Kidney (tissue), 13 donors: ENCODE measurements at regions not wholly inside any gene's neighbourhood (a gene's known extent, or its start where the extent isn't known, plus 50 kb on each side); places are given as distances from the start of the nearest gene placed in this dataset.

Source experiments
- DNase-seq, 5 donors: peaks; one replicate each; pipeline ENCODE4 v3.0.0-alpha.2; 2013 to 2020
- FAIRE-seq: peaks from 2 replicates; lab custom pipeline; 2012; peaks lifted over from hg19 to GRCh38; lab: Jason Lieb, UNC
- H3K27ac ChIP-seq, 2 donors: one replicate each; pipeline ENCODE4 v1.7.0; 2013; ENCODE audit warnings: low read depth in 2 of 2, low read length in 2 of 2, inconsistent platforms in 1 of 2
- H3K27me3 ChIP-seq: one replicate; pipeline ENCODE4 v1.7.1; 2013; ENCODE audit warnings: low read length, inconsistent platforms; ENCODE audit not compliant: control insufficient read depth, insufficient read depth
- H3K36me3 ChIP-seq, 3 donors: one replicate each; pipeline versions ENCODE4 v1.7.0 to v1.7.1; 2013; ENCODE audit warnings: low read length in 3 of 3, control low read depth in 1 of 3, inconsistent platforms in 1 of 3; ENCODE audit not compliant: insufficient read depth in 3 of 3, control insufficient read depth in 2 of 3
- H3K4me1 ChIP-seq, 3 donors: one replicate each; pipeline versions ENCODE4 v1.7.0 to v1.7.1; 2013; ENCODE audit warnings: low read length in 3 of 3, inconsistent platforms in 1 of 3, low read depth in 1 of 3; ENCODE audit not compliant: control insufficient read depth in 2 of 3, insufficient read depth in 2 of 3
- H3K4me3 ChIP-seq, 3 donors: one replicate each; pipeline versions ENCODE4 v1.7.0 to v1.8.1; 2013; ENCODE audit warnings: low read length in 3 of 3, control low read depth in 1 of 3, inconsistent platforms in 1 of 3
- H3K9ac ChIP-seq, 3 donors: one replicate each; pipeline versions ENCODE4 v1.7.0 to v1.7.1; 2013; ENCODE audit warnings: low read length in 3 of 3, control low read depth in 1 of 3, inconsistent platforms in 1 of 3
- H3K9me3 ChIP-seq, 3 donors: one replicate each; pipeline versions ENCODE4 v1.7.0 to v1.7.1; 2013; ENCODE audit warnings: low read length in 3 of 3, control low read depth in 1 of 3, inconsistent platforms in 1 of 3; ENCODE audit not compliant: control insufficient read depth in 2 of 3, insufficient read depth in 1 of 3
- intact Hi-C: fragments of 100-400 bp; cut with DNase I; formaldehyde crosslinking; loops from one replicate; pipeline ENCODE4 v1.11.1; 2022
- TF ChIP-seq, protein P1 (sequence below): IDR thresholded peaks from 3 replicates; pipeline ENCODE4 v1.5.1; 2012; ENCODE audit warnings: mild to moderate bottlenecking, moderate library complexity, borderline replicate concordance; ENCODE audit not compliant: insufficient read depth; ENCODE audit errors: extremely low read depth
- donor health status: control.
- donor health status: control.
- donor health status: control.
- donor health status: control.
- donor health status: control.
- donor health status: DM: yes; HTN: yes; CAD: no.
- donor health status: Normal renal cell carcinoma (clear cell type).

GRCh38 chr12:130008241-130008640 lies 104.4 kb upstream of the TMEM132D start:
- Histone ChIP-seq H3K9me3 (no peaks in the 10 kb centered on the region), H3K27me3 (peaks cover 3% of the 10 kb centered on the region), H3K27ac (no peak overlapping the region), H3K4me3 (no peak overlapping the region), H3K9ac (no peak overlapping the region), H3K4me1 (no peaks in the 10 kb centered on the region), H3K36me3 (no peaks in the 10 kb centered on the region)
- no peak for DNase-seq
- FAIRE-seq = no peak
- TF ChIP-seq, protein P1, sequence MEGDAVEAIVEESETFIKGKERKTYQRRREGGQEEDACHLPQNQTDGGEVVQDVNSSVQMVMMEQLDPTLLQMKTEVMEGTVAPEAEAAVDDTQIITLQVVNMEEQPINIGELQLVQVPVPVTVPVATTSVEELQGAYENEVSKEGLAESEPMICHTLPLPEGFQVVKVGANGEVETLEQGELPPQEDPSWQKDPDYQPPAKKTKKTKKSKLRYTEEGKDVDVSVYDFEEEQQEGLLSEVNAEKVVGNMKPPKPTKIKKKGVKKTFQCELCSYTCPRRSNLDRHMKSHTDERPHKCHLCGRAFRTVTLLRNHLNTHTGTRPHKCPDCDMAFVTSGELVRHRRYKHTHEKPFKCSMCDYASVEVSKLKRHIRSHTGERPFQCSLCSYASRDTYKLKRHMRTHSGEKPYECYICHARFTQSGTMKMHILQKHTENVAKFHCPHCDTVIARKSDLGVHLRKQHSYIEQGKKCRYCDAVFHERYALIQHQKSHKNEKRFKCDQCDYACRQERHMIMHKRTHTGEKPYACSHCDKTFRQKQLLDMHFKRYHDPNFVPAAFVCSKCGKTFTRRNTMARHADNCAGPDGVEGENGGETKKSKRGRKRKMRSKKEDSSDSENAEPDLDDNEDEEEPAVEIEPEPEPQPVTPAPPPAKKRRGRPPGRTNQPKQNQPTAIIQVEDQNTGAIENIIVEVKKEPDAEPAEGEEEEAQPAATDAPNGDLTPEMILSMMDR = no peak
- intact Hi-C loops = no loop called here

DNA sequence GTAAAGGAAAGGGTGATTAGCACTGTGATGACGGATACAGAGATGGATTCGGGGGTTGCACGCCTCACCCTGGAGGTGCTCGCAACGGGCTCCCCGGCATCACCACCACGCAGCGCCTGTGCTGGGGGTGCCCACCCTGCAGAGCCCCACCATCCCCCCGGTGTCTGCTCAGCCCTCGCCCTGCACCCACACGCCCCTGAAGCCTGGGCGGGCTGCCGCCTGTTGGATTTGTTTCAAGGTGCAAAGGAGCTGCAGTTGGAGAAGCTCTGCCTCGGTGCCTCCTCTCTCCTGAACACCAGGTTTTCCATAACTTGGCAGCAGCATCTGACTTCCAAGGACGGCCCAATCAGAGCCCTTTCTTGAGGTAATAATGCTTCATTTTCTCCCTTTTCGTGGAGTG lies 106.1 kb upstream of the TMEM132D start:
- no peak for FAIRE-seq
- no peak for DNase-seq
- Histone ChIP-seq H3K9me3 (no peaks in the 10 kb centered on the region), H3K36me3 (no peaks in the 10 kb centered on the region), H3K4me1 (no peaks in the 10 kb centered on the region), H3K9ac (no peak overlapping the region), H3K27ac (no peak overlapping the region), H3K27me3 (peaks cover 7% of the 10 kb centered on the region), H3K4me3 (no peak overlapping the region)
- TF ChIP-seq, protein P1 = no peak
- intact Hi-C loops = no loop called here

- H3K9ac ChIP-seq = no peak overlapping the region
- H3K27ac ChIP-seq = no peak overlapping the region
- TF ChIP-seq, protein P1 = no peak
- H3K27me3 ChIP-seq = peaks cover 7% of the 10 kb centered on the region
- H3K36me3 ChIP-seq = no peaks in the 10 kb centered on the region
- no peaks in the 10 kb centered on the region for H3K4me1 ChIP-seq
- intact Hi-C loops = no loop called here
- no peaks in the 10 kb centered on the region for H3K9me3 ChIP-seq
- H3K4me3 ChIP-seq = no peak overlapping the region
- FAIRE-seq = no peak
- no peak for DNase-seq
Observed at GRCh38 chr12:130011611-130012385, 108.0 kb upstream of the TMEM132D start.
